ENCODE measurements at regions not wholly inside any gene's neighbourhood (a gene's known extent, or its start where the extent isn't known, plus 50 kb on each side); places are given as distances from the start of the nearest gene placed in this dataset.

DNA sequence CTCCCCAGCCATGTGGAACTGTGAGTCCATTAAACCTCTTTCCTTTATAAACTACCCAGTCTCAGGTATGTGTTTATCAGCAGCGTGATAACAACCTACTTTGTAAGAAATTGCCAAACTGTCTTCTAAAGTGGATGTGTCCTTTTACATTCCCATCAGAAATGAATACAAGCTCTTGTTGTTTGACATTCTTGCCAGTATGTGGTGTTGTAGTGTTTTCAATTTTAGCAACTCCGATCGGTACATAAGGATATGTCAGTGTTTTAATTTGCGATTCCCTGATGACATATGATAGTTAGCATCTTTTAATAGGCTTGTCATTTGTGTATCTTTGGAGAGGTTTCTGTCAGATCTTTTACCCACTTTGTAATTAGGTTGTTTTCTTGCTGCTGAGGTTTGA is 1156.3 kb upstream of the CRIM1 start:
- Histone ChIP-seq H3K4me3 (no peak overlapping the region), H3K36me3 (ENCODE audit: control insufficient read depth in 2 of 2, insufficient read depth in 2 of 2, low read length in 1 of 2) (no peaks in the 10 kb centered on the region), H3K27me3 (replicated peaks in 1 of 2; ENCODE audit: control insufficient read depth in 2 of 2, insufficient read depth in 2 of 2, low read length in 1 of 2) (no peaks in the 10 kb centered on the region), H3K4me2 (ENCODE audit: control insufficient read depth, insufficient read depth) (no peak overlapping the region), H3K9me3 (replicated peaks; ENCODE audit: control insufficient read depth, insufficient read depth, low read length) (no peaks in the 10 kb centered on the region), H2AFZ (ENCODE audit: control insufficient read depth, low read depth, low read length) (no peak overlapping the region), H3K79me2 (ENCODE audit: control insufficient read depth, insufficient read depth, low read length) (no peaks in the 10 kb centered on the region), H3K27ac (ENCODE audit: control insufficient read depth, insufficient read depth) (no peak overlapping the region), H3K4me1 (ENCODE audit: control insufficient read depth, insufficient read depth, low read length) (no peaks in the 10 kb centered on the region), H4K20me1 (ENCODE audit: control insufficient read depth, insufficient read depth) (no peaks in the 10 kb centered on the region), H3K9ac (ENCODE audit: control insufficient read depth, insufficient read depth, low read length) (no peak overlapping the region)
- ChIA-PET RAD21 (ENCODE audit: unreplicated experiment) (no interaction called here), POLR2A (no interaction called here), CTCF (no interaction called here), SMC1A (ENCODE audit: uncharacterized antibody, unreplicated experiment) (no interaction called here)
- no TSS peak for BruUV-seq (replicated peaks)
- no peak for DNase-seq (ENCODE audit: low read depth, low spot score)
- in situ Hi-C loops (cut with MboI) (no loop called here), intact Hi-C loops (cut with micrococcal nuclease; ENCODE audit: unreplicated experiment) (no loop called here)
- no peak for FAIRE-seq
- no peak for ATAC-seq
- WGBS (ENCODE audit: insufficient coverage, insufficient replicate concordance, low lambda C conversion rate, missing lambda C conversion rate) = 48% methylated on average over 4 of the region's 4 CpGs
- TF ChIP-seq, protein P1, sequence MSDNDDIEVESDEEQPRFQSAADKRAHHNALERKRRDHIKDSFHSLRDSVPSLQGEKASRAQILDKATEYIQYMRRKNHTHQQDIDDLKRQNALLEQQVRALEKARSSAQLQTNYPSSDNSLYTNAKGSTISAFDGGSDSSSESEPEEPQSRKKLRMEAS (IDR thresholded peaks at IDR 0.05; ENCODE audit: low read depth, low read length) = no peak
- no peak for TF ChIP-seq BMI1 (IDR thresholded peaks at IDR 0.05; ENCODE audit: borderline replicate concordance)
- no peak for TF ChIP-seq HCFC1 (IDR thresholded peaks at IDR 0.05; ENCODE audit: low read length)
- no peak for TF ChIP-seq ETV6 (conservative IDR thresholded peaks at IDR 0.05 in 1 of 2, IDR thresholded peaks at IDR 0.05 in 1 of 2; ENCODE audit: borderline replicate concordance in 1 of 2, low read depth in 1 of 2)
- no peak for TF ChIP-seq BRCA1 (IDR thresholded peaks at IDR 0.05; ENCODE audit: low read depth, low read length)
- TF ChIP-seq GABPA (IDR thresholded peaks at IDR 0.05; ENCODE audit: low read depth) = no peak
- TF ChIP-seq JUND (IDR thresholded peaks at IDR 0.05; ENCODE audit: low read depth, low read length) = no peak

DNA sequence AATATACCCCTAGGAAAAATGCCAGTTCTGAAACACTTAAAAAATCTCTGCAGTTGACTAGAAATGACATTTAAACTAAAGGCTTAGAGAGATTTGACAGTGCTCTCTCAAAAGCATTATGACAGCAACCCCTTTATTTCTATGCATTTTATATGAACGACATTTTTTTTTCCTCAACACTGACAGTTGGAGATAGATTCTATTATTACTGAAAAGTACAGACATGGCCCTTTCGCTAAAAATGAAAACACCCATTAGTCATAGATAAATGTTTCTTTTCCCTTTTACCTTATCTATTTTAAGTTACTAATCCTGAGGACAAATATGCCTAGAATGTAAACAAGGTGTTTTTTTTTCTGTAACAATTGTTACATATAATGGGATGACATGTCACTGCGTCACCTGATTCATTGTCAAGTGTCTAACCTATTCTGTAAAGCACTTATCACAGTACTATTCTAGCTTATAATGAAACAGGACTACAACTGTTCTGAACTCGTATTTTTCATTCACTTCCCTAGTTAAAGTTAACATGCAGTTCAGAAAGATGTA is 1169.6 kb upstream of the CRIM1 start:
- no peaks in the 10 kb centered on the region for H4K20me1 ChIP-seq (ENCODE audit: control insufficient read depth, insufficient read depth)
- ChIA-PET RAD21 (ENCODE audit: unreplicated experiment) (no interaction called here), POLR2A (interaction anchor here (0.7 to 1.1 kb wide), 2 partner anchors 22 to 1075 kb away, joined by 4 to 6 read pairs; no protein-coding TSS in a partner anchor), SMC1A (ENCODE audit: uncharacterized antibody, unreplicated experiment) (no interaction called here), CTCF (interaction anchor here (0.7 kb wide), 1 partner anchor 1101 kb away, joined by 3 read pairs; no protein-coding TSS in a partner anchor)
- H3K4me2 ChIP-seq (ENCODE audit: control insufficient read depth, insufficient read depth) = no peak overlapping the region
- H3K27me3 ChIP-seq (replicated peaks in 1 of 2; ENCODE audit: control insufficient read depth in 2 of 2, insufficient read depth in 2 of 2, low read length in 1 of 2) = no peaks in the 10 kb centered on the region
- in situ Hi-C loops (cut with MboI) (no loop called here), intact Hi-C loops (cut with micrococcal nuclease; ENCODE audit: unreplicated experiment) (no loop called here)
- no peak overlapping the region for H3K4me3 ChIP-seq
- no peaks in the 10 kb centered on the region for H3K9me3 ChIP-seq (replicated peaks; ENCODE audit: control insufficient read depth, insufficient read depth, low read length)
- H3K79me2 ChIP-seq (ENCODE audit: control insufficient read depth, insufficient read depth, low read length) = no peaks in the 10 kb centered on the region
- no TSS peak for BruUV-seq (replicated peaks)
- 42% methylated on average over 4 of the region's 4 CpGs for WGBS (ENCODE audit: insufficient coverage, insufficient replicate concordance, low lambda C conversion rate, missing lambda C conversion rate)
- no peak overlapping the region for H3K27ac ChIP-seq (ENCODE audit: control insufficient read depth, insufficient read depth)
- no peak overlapping the region for H3K9ac ChIP-seq (ENCODE audit: control insufficient read depth, insufficient read depth, low read length)
- ATAC-seq (no peak), FAIRE-seq (no peak), DNase-seq (ENCODE audit: low read depth, low spot score) (no peak)
- no peaks in the 10 kb centered on the region for H3K36me3 ChIP-seq (ENCODE audit: control insufficient read depth in 2 of 2, insufficient read depth in 2 of 2, low read length in 1 of 2)
- H2AFZ ChIP-seq (ENCODE audit: control insufficient read depth, low read depth, low read length) = no peak overlapping the region
- no peaks in the 10 kb centered on the region for H3K4me1 ChIP-seq (ENCODE audit: control insufficient read depth, insufficient read depth, low read length)
- no peak for TF ChIP-seq IKZF2 (IDR thresholded peaks at IDR 0.05)
- TF ChIP-seq, protein P2, sequence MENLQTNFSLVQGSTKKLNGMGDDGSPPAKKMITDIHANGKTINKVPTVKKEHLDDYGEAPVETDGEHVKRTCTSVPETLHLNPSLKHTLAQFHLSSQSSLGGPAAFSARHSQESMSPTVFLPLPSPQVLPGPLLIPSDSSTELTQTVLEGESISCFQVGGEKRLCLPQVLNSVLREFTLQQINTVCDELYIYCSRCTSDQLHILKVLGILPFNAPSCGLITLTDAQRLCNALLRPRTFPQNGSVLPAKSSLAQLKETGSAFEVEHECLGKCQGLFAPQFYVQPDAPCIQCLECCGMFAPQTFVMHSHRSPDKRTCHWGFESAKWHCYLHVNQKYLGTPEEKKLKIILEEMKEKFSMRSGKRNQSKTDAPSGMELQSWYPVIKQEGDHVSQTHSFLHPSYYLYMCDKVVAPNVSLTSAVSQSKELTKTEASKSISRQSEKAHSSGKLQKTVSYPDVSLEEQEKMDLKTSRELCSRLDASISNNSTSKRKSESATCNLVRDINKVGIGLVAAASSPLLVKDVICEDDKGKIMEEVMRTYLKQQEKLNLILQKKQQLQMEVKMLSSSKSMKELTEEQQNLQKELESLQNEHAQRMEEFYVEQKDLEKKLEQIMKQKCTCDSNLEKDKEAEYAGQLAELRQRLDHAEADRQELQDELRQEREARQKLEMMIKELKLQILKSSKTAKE (IDR thresholded peaks at IDR 0.05; ENCODE audit: low read depth, poor library complexity, severe bottlenecking) = no peak
- TF ChIP-seq, protein P3, sequence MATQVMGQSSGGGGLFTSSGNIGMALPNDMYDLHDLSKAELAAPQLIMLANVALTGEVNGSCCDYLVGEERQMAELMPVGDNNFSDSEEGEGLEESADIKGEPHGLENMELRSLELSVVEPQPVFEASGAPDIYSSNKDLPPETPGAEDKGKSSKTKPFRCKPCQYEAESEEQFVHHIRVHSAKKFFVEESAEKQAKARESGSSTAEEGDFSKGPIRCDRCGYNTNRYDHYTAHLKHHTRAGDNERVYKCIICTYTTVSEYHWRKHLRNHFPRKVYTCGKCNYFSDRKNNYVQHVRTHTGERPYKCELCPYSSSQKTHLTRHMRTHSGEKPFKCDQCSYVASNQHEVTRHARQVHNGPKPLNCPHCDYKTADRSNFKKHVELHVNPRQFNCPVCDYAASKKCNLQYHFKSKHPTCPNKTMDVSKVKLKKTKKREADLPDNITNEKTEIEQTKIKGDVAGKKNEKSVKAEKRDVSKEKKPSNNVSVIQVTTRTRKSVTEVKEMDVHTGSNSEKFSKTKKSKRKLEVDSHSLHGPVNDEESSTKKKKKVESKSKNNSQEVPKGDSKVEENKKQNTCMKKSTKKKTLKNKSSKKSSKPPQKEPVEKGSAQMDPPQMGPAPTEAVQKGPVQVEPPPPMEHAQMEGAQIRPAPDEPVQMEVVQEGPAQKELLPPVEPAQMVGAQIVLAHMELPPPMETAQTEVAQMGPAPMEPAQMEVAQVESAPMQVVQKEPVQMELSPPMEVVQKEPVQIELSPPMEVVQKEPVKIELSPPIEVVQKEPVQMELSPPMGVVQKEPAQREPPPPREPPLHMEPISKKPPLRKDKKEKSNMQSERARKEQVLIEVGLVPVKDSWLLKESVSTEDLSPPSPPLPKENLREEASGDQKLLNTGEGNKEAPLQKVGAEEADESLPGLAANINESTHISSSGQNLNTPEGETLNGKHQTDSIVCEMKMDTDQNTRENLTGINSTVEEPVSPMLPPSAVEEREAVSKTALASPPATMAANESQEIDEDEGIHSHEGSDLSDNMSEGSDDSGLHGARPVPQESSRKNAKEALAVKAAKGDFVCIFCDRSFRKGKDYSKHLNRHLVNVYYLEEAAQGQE (IDR thresholded peaks at IDR 0.05; ENCODE audit: low read depth, low read length) = no peak

All from GM12878 (cell line).